ENCODE measurements at regions not wholly inside any gene's neighbourhood (a gene's known extent, or its start where the extent isn't known, plus 50 kb on each side); places are given as distances from the start of the nearest gene placed in this dataset.

GRCh38 chr20:22887796-22888195 lies 147.3 kb upstream of the SSTR4 start:
- H3K9me3 ChIP-seq (ENCODE audit: control insufficient read depth in 4 of 4, low read length in 3 of 4): no peaks in the 10 kb centered on the region
- H3K27me3 ChIP-seq (ENCODE audit: control insufficient read depth in 4 of 4, insufficient read depth in 4 of 4, low read length in 3 of 4): peaks cover 0 to 10% (median 0%) of the 10 kb centered on the region in 4 donors
- no peak for TF ChIP-seq FOXA1 (IDR thresholded peaks at IDR 0.05)
- no peak for TF ChIP-seq SP1 (IDR thresholded peaks at IDR 0.05)
- TF ChIP-seq JUND (IDR thresholded peaks at IDR 0.05): no peak
- no peak for TF ChIP-seq RXRA (IDR thresholded peaks at IDR 0.05)
- TF ChIP-seq ZBTB33 (IDR thresholded peaks at IDR 0.05): no peak
- TF ChIP-seq CTCF (IDR thresholded peaks at IDR 0.05; ENCODE audit: low read depth, low read length, missing input control): no peak
- TF ChIP-seq GABPA (IDR thresholded peaks at IDR 0.05 in 1 of 2, conservative IDR thresholded peaks at IDR 0.05 in 1 of 2): no peak
- TF ChIP-seq YY1 (IDR thresholded peaks at IDR 0.05): no peak
- no peak for TF ChIP-seq RAD21 (IDR thresholded peaks at IDR 0.05)
- no peak for TF ChIP-seq MAX (IDR thresholded peaks at IDR 0.05)
- no peak for TF ChIP-seq TAF1 (conservative IDR thresholded peaks at IDR 0.05)
- TF ChIP-seq FOXA2 (IDR thresholded peaks at IDR 0.05): no peak
- no peak for TF ChIP-seq HNF4G (IDR thresholded peaks at IDR 0.05)
- no peaks in the 10 kb centered on the region for H3K36me3 ChIP-seq (ENCODE audit: control insufficient read depth in 4 of 4, insufficient read depth in 3 of 4, low read depth in 1 of 4, low read length in 3 of 4)
- WGBS: 44% methylated on average over 2 of the region's 2 CpGs
- DNase-seq (ENCODE audit: low spot score): no peak
- no peak overlapping the region for H3K9ac ChIP-seq (ENCODE audit: low read depth in 1 of 2, low read length in 2 of 2)
- H3K27ac ChIP-seq (ENCODE audit: low read depth in 1 of 2, low read length in 2 of 2): no peak overlapping the region
- no peak overlapping the region for H3K4me3 ChIP-seq (ENCODE audit: low read depth in 1 of 3, low read length in 3 of 3)
- H3K4me1 ChIP-seq (ENCODE audit: control insufficient read depth in 4 of 4, insufficient read depth in 4 of 4, low read length in 3 of 4): no peaks in the 10 kb centered on the region

- Histone ChIP-seq H3K4me3 (ENCODE audit: low read depth in 1 of 3, low read length in 3 of 3) (no peak overlapping the region), H3K9ac (ENCODE audit: low read depth in 1 of 2, low read length in 2 of 2) (no peak overlapping the region), H3K27ac (ENCODE audit: low read depth in 1 of 2, low read length in 2 of 2) (no peak overlapping the region), H3K4me1 (ENCODE audit: control insufficient read depth in 4 of 4, insufficient read depth in 4 of 4, low read length in 3 of 4) (no peaks in the 10 kb centered on the region), H3K27me3 (ENCODE audit: control insufficient read depth in 4 of 4, insufficient read depth in 4 of 4, low read length in 3 of 4) (peaks cover 0 to 10% (median 1%) of the 10 kb centered on the region in 4 donors), H3K36me3 (ENCODE audit: control insufficient read depth in 4 of 4, insufficient read depth in 3 of 4, low read depth in 1 of 4, low read length in 3 of 4) (no peaks in the 10 kb centered on the region), H3K9me3 (ENCODE audit: control insufficient read depth in 4 of 4, low read length in 3 of 4) (no peaks in the 10 kb centered on the region)
- no peak for TF ChIP-seq TAF1 (conservative IDR thresholded peaks at IDR 0.05)
- no peak for TF ChIP-seq FOXA1 (IDR thresholded peaks at IDR 0.05)
- TF ChIP-seq RXRA (IDR thresholded peaks at IDR 0.05): no peak
- no peak for TF ChIP-seq YY1 (IDR thresholded peaks at IDR 0.05)
- TF ChIP-seq GABPA (IDR thresholded peaks at IDR 0.05 in 1 of 2, conservative IDR thresholded peaks at IDR 0.05 in 1 of 2): no peak
- no peak for TF ChIP-seq SP1 (IDR thresholded peaks at IDR 0.05)
- TF ChIP-seq REST (IDR thresholded peaks at IDR 0.05): no peak
- TF ChIP-seq ATF3 (IDR thresholded peaks at IDR 0.05): no peak
- no peak for TF ChIP-seq HNF4A (conservative IDR thresholded peaks at IDR 0.05)
- no peak for TF ChIP-seq ZBTB33 (IDR thresholded peaks at IDR 0.05)
- TF ChIP-seq NR2F2 (IDR thresholded peaks at IDR 0.05): no peak
- no peak for TF ChIP-seq MAX (IDR thresholded peaks at IDR 0.05)
- 76% methylated on average over 5 of the region's 5 CpGs for whole genome bisulfite sequencing
- DNase-seq (ENCODE audit: low spot score): no peak
Measured at GRCh38 chr20:22890594-22891300, 144.4 kb upstream of the SSTR4 start.
